CD14-positive monocyte (primary cell): ENCODE measurements at regions not wholly inside any gene's neighbourhood (a gene's known extent, or its start where the extent isn't known, plus 50 kb on each side); places are given as distances from the start of the nearest gene placed in this dataset.

Source experiments
- DNase-seq, 3 donors: peaks; one replicate each; pipeline ENCODE4 v3.0.0-alpha.2; 2011 to 2022
- H2AFZ ChIP-seq: 2 replicates; pipeline ENCODE4 v1.6.0; 2012; ENCODE audit warnings: mild to moderate bottlenecking, low read depth, low read length, inconsistent platforms; ENCODE audit not compliant: insufficient read depth, poor library complexity, severe bottlenecking
- H3K27ac ChIP-seq, 2 donors: 1 replicate in 1 of 2; 2 replicates in 1 of 2; pipeline ENCODE4 v1.5.1; 2012 to 2013; ENCODE audit warnings: low read length in 2 of 2, control low read depth in 1 of 2, inconsistent platforms in 1 of 2, low read depth in 1 of 2, mild to moderate bottlenecking in 1 of 2
- H3K27me3 ChIP-seq, 2 donors: one replicate each; pipeline versions ENCODE4 v1.6.0 to v1.6.1; 2011 to 2013; ENCODE audit warnings: low read length in 2 of 2; ENCODE audit not compliant: control insufficient read depth in 2 of 2, insufficient read depth in 2 of 2
- H3K36me3 ChIP-seq, 2 donors: replicated peaks in 1 of 2; 1 replicate in 1 of 2; 2 replicates in 1 of 2; pipeline versions ENCODE4 v1.5.1 to v1.6.1; 2012 to 2013; ENCODE audit warnings: low read length in 2 of 2, control low read depth in 1 of 2, inconsistent platforms in 1 of 2, mild to moderate bottlenecking in 1 of 2; ENCODE audit not compliant: insufficient read depth in 2 of 2, control insufficient read depth in 1 of 2
- H3K4me1 ChIP-seq, 2 donors: 1 replicate in 1 of 2; 2 replicates in 1 of 2; pipeline versions ENCODE4 v1.5.1 to v1.6.1; 2012 to 2013; ENCODE audit warnings: low read length in 2 of 2, control low read depth in 1 of 2, inconsistent platforms in 1 of 2, mild to moderate bottlenecking in 1 of 2, moderate library complexity in 1 of 2; ENCODE audit not compliant: insufficient read depth in 2 of 2, control insufficient read depth in 1 of 2
- H3K4me2 ChIP-seq: replicated peaks from 2 replicates; pipeline ENCODE3; 2012; ENCODE audit warnings: low read length, moderate library complexity, mild to moderate bottlenecking; ENCODE audit not compliant: poor library complexity, severe bottlenecking; ENCODE audit errors: extremely low read depth
- H3K4me3 ChIP-seq, 3 experiments: fragments of 200-600 bp in 1 of 3; sonication (generic) in 1 of 3; replicated peaks in 1 of 3; 1 replicate in 2 of 3; 2 replicates in 1 of 3; pipeline ENCODE4 v1.5.1; 2011 to 2013; ENCODE audit warnings: low read length in 3 of 3, mild to moderate bottlenecking in 3 of 3, control low read depth in 2 of 3, low read depth in 2 of 3, inconsistent platforms in 1 of 3, moderate library complexity in 1 of 3
- H3K79me2 ChIP-seq: 2 replicates; pipeline ENCODE4 v1.6.0; 2012; ENCODE audit warnings: mild to moderate bottlenecking, control low read depth, inconsistent platforms, low read length, moderate library complexity; ENCODE audit not compliant: insufficient read depth
- H3K9ac ChIP-seq: 2 replicates; pipeline ENCODE4 v1.6.0; 2017; ENCODE audit warnings: low read length, mild to moderate bottlenecking; ENCODE audit not compliant: insufficient read depth, poor library complexity, severe bottlenecking
- H3K9me3 ChIP-seq, 2 donors: replicated peaks in 1 of 2; 1 replicate in 1 of 2; 2 replicates in 1 of 2; pipeline versions ENCODE4 v1.5.1 to v1.6.1; 2012 to 2013; ENCODE audit warnings: low read length in 2 of 2, control low read depth in 1 of 2; ENCODE audit not compliant: control insufficient read depth in 1 of 2, insufficient read depth in 1 of 2
- H4K20me1 ChIP-seq: 2 replicates; pipeline ENCODE4 v1.6.0; 2012; ENCODE audit warnings: mild to moderate bottlenecking, low read length, control low read depth, moderate library complexity; ENCODE audit not compliant: insufficient read depth
- H3K27ac Mint-ChIP-seq, 7 donors: one replicate each; pipeline ENCODE4 v1.8.0; 2020; ENCODE audit warnings: mild to moderate bottlenecking in 7 of 7, mixed read lengths in 7 of 7, moderate library complexity in 6 of 7, inconsistent platforms in 2 of 7
- H3K27me3 Mint-ChIP-seq, 3 donors: one replicate each; pipeline ENCODE4 v1.8.0; 2021 to 2022; ENCODE audit warnings: low read depth in 3 of 3, mild to moderate bottlenecking in 3 of 3, mixed read lengths in 3 of 3, moderate library complexity in 3 of 3, inconsistent platforms in 1 of 3
- H3K36me3 Mint-ChIP-seq, 2 donors: one replicate each; pipeline ENCODE4 v1.8.0; 2020; ENCODE audit warnings: mixed read lengths in 2 of 2, inconsistent platforms in 1 of 2, mild to moderate bottlenecking in 1 of 2
- H3K4me1 Mint-ChIP-seq: one replicate; pipeline ENCODE4 v1.8.0; 2020; ENCODE audit warnings: mild to moderate bottlenecking, mixed read lengths
- H3K4me3 Mint-ChIP-seq, 2 donors: one replicate each; pipeline ENCODE4 v1.8.0; 2020; ENCODE audit warnings: mild to moderate bottlenecking in 2 of 2, mixed read lengths in 2 of 2, moderate library complexity in 1 of 2
- H3K9me3 Mint-ChIP-seq, 7 donors: one replicate each; pipeline ENCODE4 v1.8.0; 2020 to 2022; ENCODE audit warnings: mixed read lengths in 7 of 7, mild to moderate bottlenecking in 6 of 7, moderate library complexity in 6 of 7, inconsistent platforms in 2 of 7
- CTCF ChIP-seq: fragments of 200-600 bp; IDR thresholded peaks from one replicate; pipeline ENCODE4 v1.8.0; 2022; ENCODE audit warnings: antibody characterized with exemption, mild to moderate bottlenecking
- WGBS: methylation state at CpG from one replicate; pipeline ENCODE4 v1.1.5; 2013; ENCODE audit warnings: missing lambda C conversion rate; ENCODE audit not compliant: insufficient coverage; 5-methylcytosine and 5-hydroxymethylcytosine counted together
- intact Hi-C, 2 donors: fragments of 100-400 bp; cut with micrococcal nuclease; formaldehyde crosslinking; loops; one replicate each; pipeline versions ENCODE4 v1.15.0 to v1.15.1; 2023

- H3K9ac ChIP-seq, result no peak overlapping the region
- no peak overlapping the region for H3K4me3 ChIP-seq
- Mint-ChIP-seq H3K9me3 (peaks cover 0 to 3% (median 0%) of the 10 kb centered on the region in 7 donors), H3K27me3 (peaks cover 1 to 5% (median 3%) of the 10 kb centered on the region in 3 donors), H3K36me3 (no peaks in the 10 kb centered on the region), H3K4me3 (no peak overlapping the region), H3K4me1 (peaks cover 28% of the 10 kb centered on the region), H3K27ac (no peak overlapping the region)
- intact Hi-C loops, result no loop called here
- no peaks in the 10 kb centered on the region for H4K20me1 ChIP-seq
- no CpG with 5 or more reads among the region's 3 CpGs for WGBS
- H2AFZ ChIP-seq, result no peak overlapping the region
- no peak for TF ChIP-seq CTCF
- peaks cover 19 to 20% of the 10 kb centered on the region in 2 donors for H3K4me1 ChIP-seq
- no peak overlapping the region for H3K4me2 ChIP-seq
- H3K79me2 ChIP-seq, result no peaks in the 10 kb centered on the region
- H3K27me3 ChIP-seq, result no peaks in the 10 kb centered on the region
- H3K36me3 ChIP-seq, result no peaks in the 10 kb centered on the region
- DNase-seq, result no peak
- H3K27ac ChIP-seq, result no peak overlapping the region
- no peaks in the 10 kb centered on the region for H3K9me3 ChIP-seq
Measured at GRCh38 chr9:105884416-105884815, 190.1 kb downstream of the TMEM38B start.

GRCh38 chr9:105886136-105886535 lies 191.8 kb downstream of the TMEM38B start:
- Histone ChIP-seq H3K4me2 (no peak overlapping the region), H3K9me3 (no peaks in the 10 kb centered on the region), H3K9ac (no peak overlapping the region), H3K27ac (no peak overlapping the region), H3K4me3 (no peak overlapping the region), H2AFZ (no peak overlapping the region), H3K79me2 (no peaks in the 10 kb centered on the region), H4K20me1 (no peaks in the 10 kb centered on the region), H3K4me1 (peaks cover 19 to 26% of the 10 kb centered on the region in 2 donors), H3K27me3 (no peaks in the 10 kb centered on the region), H3K36me3 (no peaks in the 10 kb centered on the region)
- intact Hi-C loops, result no loop called here
- DNase-seq, result no peak
- TF ChIP-seq CTCF, result no peak
- Mint-ChIP-seq H3K4me3 (no peak overlapping the region), H3K27me3 (peaks cover 2 to 3% (median 2%) of the 10 kb centered on the region in 3 donors), H3K9me3 (peaks cover 0 to 3% (median 0%) of the 10 kb centered on the region in 7 donors), H3K36me3 (no peaks in the 10 kb centered on the region), H3K4me1 (peaks cover 32% of the 10 kb centered on the region), H3K27ac (no peak overlapping the region)
- 100% methylated on average over 1 of the region's 3 CpGs for WGBS
